ENCODE measurements at regions not wholly inside any gene's neighbourhood (a gene's known extent, or its start where the extent isn't known, plus 50 kb on each side); places are given as distances from the start of the nearest gene placed in this dataset.

DNA sequence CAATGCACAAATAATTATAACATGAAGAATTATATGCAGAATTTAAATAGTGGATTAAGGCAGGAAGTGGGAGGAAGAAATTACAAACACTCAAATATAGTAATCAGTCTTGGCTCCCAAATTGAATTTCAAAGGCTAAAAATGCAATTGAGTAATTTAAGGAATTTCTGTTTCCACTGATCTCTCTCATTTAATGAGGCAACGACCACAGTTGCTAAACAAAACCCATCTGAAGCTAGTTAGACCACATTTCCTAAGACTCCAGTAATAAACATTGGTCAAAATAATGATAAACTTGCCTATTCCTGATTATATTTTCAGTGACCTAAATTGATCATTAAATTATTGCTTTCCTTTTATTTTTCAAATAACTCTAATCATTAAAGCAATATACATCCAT, 174.3 kb upstream of the GRIN3A start:
- no peak for TF ChIP-seq POLR2AphosphoS5 (IDR thresholded peaks at IDR 0.05; ENCODE audit: borderline replicate concordance, low read depth, low read length)
- no peak for TF ChIP-seq EZH2 (IDR thresholded peaks at IDR 0.05)

Data from SK-N-MC (cell line).